MM.1S (cell line): ENCODE measurements at regions not wholly inside any gene's neighbourhood (a gene's known extent, or its start where the extent isn't known, plus 50 kb on each side); places are given as distances from the start of the nearest gene placed in this dataset.

Source experiments
- CTCF ChIP-seq: fragments of 300-600 bp; sonication (generic); IDR thresholded peaks from 2 replicates; pipeline ENCODE4 v1.5.1; 2016; ENCODE audit warnings: antibody characterized with exemption, low read length, mixed read lengths
- EZH2phosphoT487 ChIP-seq: fragments of 300-600 bp; sonication (generic); IDR thresholded peaks from 2 replicates; pipeline ENCODE4 v1.6.1; 2018; ENCODE audit warnings: antibody characterized with exemption, low read length

- TF ChIP-seq CTCF (no peak), EZH2phosphoT487 (no peak)
Observed at GRCh38 chr14:49187799-49188198, 398.4 kb downstream of the RPS29 start.
